Panc1 (cell line): ENCODE measurements at regions not wholly inside any gene's neighbourhood (a gene's known extent, or its start where the extent isn't known, plus 50 kb on each side); places are given as distances from the start of the nearest gene placed in this dataset.

ENCODE experiments used
- ATAC-seq: fragments of 200-7000 bp; cut with Tn5 transposase; 2 replicates; pipeline ENCODE4 v1.9.1; 2020; ENCODE audit warnings: mild to moderate bottlenecking, moderate library complexity
- BruUV-seq: library from RNA; stranded (reverse); fragments of 400-500 nt; replicated peaks from 2 replicates; lab custom pipeline; 2021; lab: Mats Ljungman, UMichigan
- CTCF ChIA-PET: fragments of 300-600 bp; sonication (Branson Sonifier 250); formaldehyde crosslinking; loops from one replicate; lab custom pipeline; 2022; ENCODE audit warnings: antibody characterized with exemption; lab: Charles Lee
- POLR2A ChIA-PET: fragments of 300-600 bp; sonication (Branson Sonifier 250); formaldehyde crosslinking; loops from one replicate; lab custom pipeline; 2022; ENCODE audit warnings: antibody characterized with exemption; lab: Charles Lee
- DNase-seq: peaks from one replicate; pipeline ENCODE4 v3.0.0-alpha.2; 2010; ENCODE audit warnings: low read depth, low spot score
- H3K27ac ChIP-seq: 2 replicates; pipeline ENCODE4 v1.5.1; 2011; ENCODE audit warnings: mild to moderate bottlenecking, low read length, inconsistent platforms
- H3K27me3 ChIP-seq: fragments of 200-500 bp; sonication (Bioruptor generic); 2 replicates; pipeline ENCODE4 v1.6.0; 2014; ENCODE audit warnings: low read length, inconsistent platforms; ENCODE audit not compliant: control insufficient read depth, insufficient read depth
- H3K36me3 ChIP-seq: fragments of 200-500 bp; sonication (Bioruptor generic); 2 replicates; pipeline ENCODE4 v1.5.1; 2014; ENCODE audit warnings: inconsistent platforms, mild to moderate bottlenecking, low read length, moderate library complexity; ENCODE audit not compliant: control insufficient read depth, insufficient read depth
- H3K4me1 ChIP-seq: 2 replicates; pipeline ENCODE4 v1.5.1; 2011; ENCODE audit warnings: inconsistent platforms, mild to moderate bottlenecking, low read length, moderate library complexity; ENCODE audit not compliant: control insufficient read depth, insufficient read depth
- H3K4me3 ChIP-seq, 2 experiments: 2 replicates each; pipeline ENCODE4 v1.5.1; 2011 to 2012; ENCODE audit warnings: low read depth in 2 of 2, low read length in 2 of 2, mild to moderate bottlenecking in 2 of 2, inconsistent platforms in 1 of 2, moderate library complexity in 1 of 2
- H3K9me3 ChIP-seq: fragments of 200-500 bp; sonication (Bioruptor generic); 2 replicates; pipeline ENCODE4 v1.5.1; 2014; ENCODE audit warnings: low read depth, mild to moderate bottlenecking, inconsistent platforms, low read length, moderate library complexity; ENCODE audit not compliant: control insufficient read depth, insufficient read depth
- CTCF ChIP-seq: fragments of 450-650 bp; IDR thresholded peaks from 2 replicates; pipeline ENCODE4 v1.5.1; 2017; ENCODE audit warnings: mild to moderate bottlenecking
- POLR2AphosphoS5 ChIP-seq: IDR thresholded peaks from 2 replicates; pipeline ENCODE4 v1.6.1; 2012; ENCODE audit warnings: mild to moderate bottlenecking, low read depth, low read length, moderate library complexity
- SIN3A ChIP-seq: IDR thresholded peaks from 2 replicates; pipeline ENCODE4 v1.6.1; 2012; ENCODE audit warnings: low read depth, mild to moderate bottlenecking, low read length, moderate library complexity, borderline replicate concordance; ENCODE audit not compliant: insufficient read depth
- TCF7L2 ChIP-seq: IDR thresholded peaks from 2 replicates; pipeline ENCODE4 v1.6.1; 2011; ENCODE audit warnings: mild to moderate bottlenecking, low read depth, low read length, inconsistent platforms
- in situ Hi-C: cut with HindIII; loops from 2 replicates; pipeline ENCODE4 v1.10.0; 2016; ENCODE audit warnings: low sequenced_read_pairs, low pct_unique_long_range_greater_than_20kb
- intact Hi-C: fragments of 100-400 bp; cut with micrococcal nuclease; formaldehyde crosslinking; loops from one replicate; pipeline ENCODE4 v1.10.0; 2022; ENCODE audit not compliant: unreplicated experiment
- TF ChIP-seq, protein P1 (sequence below), 2 experiments: IDR thresholded peaks; 2 replicates each; pipeline ENCODE4 v1.6.1; 2011 to 2012; ENCODE audit warnings: low read depth in 2 of 2, control low read depth in 1 of 2, low read length in 1 of 2, mild to moderate bottlenecking in 1 of 2, moderate library complexity in 1 of 2; ENCODE audit not compliant: insufficient read depth in 1 of 2

GRCh38 chr2:33706410-33706809 lies 107.3 kb upstream of the FAM98A start:
- in situ Hi-C loops: no loop called here
- Histone ChIP-seq H3K4me3 (no peak overlapping the region), H3K9me3 (no peaks in the 10 kb centered on the region), H3K27me3 (no peaks in the 10 kb centered on the region), H3K27ac (no peak overlapping the region), H3K36me3 (no peaks in the 10 kb centered on the region), H3K4me1 (no peaks in the 10 kb centered on the region)
- TF ChIP-seq POLR2AphosphoS5 (no peak), CTCF (no peak), TCF7L2 (no peak)
- TF ChIP-seq, protein P1, sequence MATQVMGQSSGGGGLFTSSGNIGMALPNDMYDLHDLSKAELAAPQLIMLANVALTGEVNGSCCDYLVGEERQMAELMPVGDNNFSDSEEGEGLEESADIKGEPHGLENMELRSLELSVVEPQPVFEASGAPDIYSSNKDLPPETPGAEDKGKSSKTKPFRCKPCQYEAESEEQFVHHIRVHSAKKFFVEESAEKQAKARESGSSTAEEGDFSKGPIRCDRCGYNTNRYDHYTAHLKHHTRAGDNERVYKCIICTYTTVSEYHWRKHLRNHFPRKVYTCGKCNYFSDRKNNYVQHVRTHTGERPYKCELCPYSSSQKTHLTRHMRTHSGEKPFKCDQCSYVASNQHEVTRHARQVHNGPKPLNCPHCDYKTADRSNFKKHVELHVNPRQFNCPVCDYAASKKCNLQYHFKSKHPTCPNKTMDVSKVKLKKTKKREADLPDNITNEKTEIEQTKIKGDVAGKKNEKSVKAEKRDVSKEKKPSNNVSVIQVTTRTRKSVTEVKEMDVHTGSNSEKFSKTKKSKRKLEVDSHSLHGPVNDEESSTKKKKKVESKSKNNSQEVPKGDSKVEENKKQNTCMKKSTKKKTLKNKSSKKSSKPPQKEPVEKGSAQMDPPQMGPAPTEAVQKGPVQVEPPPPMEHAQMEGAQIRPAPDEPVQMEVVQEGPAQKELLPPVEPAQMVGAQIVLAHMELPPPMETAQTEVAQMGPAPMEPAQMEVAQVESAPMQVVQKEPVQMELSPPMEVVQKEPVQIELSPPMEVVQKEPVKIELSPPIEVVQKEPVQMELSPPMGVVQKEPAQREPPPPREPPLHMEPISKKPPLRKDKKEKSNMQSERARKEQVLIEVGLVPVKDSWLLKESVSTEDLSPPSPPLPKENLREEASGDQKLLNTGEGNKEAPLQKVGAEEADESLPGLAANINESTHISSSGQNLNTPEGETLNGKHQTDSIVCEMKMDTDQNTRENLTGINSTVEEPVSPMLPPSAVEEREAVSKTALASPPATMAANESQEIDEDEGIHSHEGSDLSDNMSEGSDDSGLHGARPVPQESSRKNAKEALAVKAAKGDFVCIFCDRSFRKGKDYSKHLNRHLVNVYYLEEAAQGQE (IDR thresholded peaks at IDR 0.05; ENCODE audit: insufficient read depth in 1 of 2, low read depth in 2 of 2, low read length in 1 of 2): no peak
- ATAC-seq (no peak), DNase-seq (no peak)
- intact Hi-C loops: no loop called here
- BruUV-seq: no TSS peak
- CTCF ChIA-PET: no interaction called here
- POLR2A ChIA-PET: no interaction called here

- no TSS peak for BruUV-seq
- Histone ChIP-seq H3K36me3 (no peaks in the 10 kb centered on the region), H3K4me1 (no peaks in the 10 kb centered on the region), H3K27me3 (no peaks in the 10 kb centered on the region), H3K27ac (no peak overlapping the region), H3K9me3 (no peaks in the 10 kb centered on the region), H3K4me3 (no peak overlapping the region)
- POLR2A ChIA-PET: no interaction called here
- CTCF ChIA-PET: no interaction called here
- intact Hi-C loops (no loop called here), in situ Hi-C loops (no loop called here)
- ATAC-seq (no peak), DNase-seq (no peak)
- TF ChIP-seq CTCF (no peak), POLR2AphosphoS5 (no peak), SIN3A (no peak), TCF7L2 (no peak)
- TF ChIP-seq, protein P1 (IDR thresholded peaks at IDR 0.05; ENCODE audit: insufficient read depth in 1 of 2, low read depth in 2 of 2, low read length in 1 of 2): no peak
Measured at GRCh38 chr2:33704406-33704855, 105.3 kb upstream of the FAM98A start.
